Vagina (tissue), 2 donors: ENCODE measurements at regions not wholly inside any gene's neighbourhood (a gene's known extent, or its start where the extent isn't known, plus 50 kb on each side); places are given as distances from the start of the nearest gene placed in this dataset.

ENCODE experiments used
- DNase-seq, 2 donors: peaks; one replicate each; pipeline ENCODE4 v3.0.0-alpha.2; 2017; ENCODE audit errors: extremely low spot score in 2 of 2
- H3K27ac ChIP-seq: fragments of 200-600 bp; sonication (generic); one replicate; pipeline ENCODE4 v1.5.1; 2019
- H3K27me3 ChIP-seq: fragments of 200-600 bp; sonication (generic); one replicate; pipeline ENCODE4 v1.5.1; 2019
- H3K36me3 ChIP-seq, 2 donors: fragments of 200-600 bp; sonication (generic); one replicate each; pipeline ENCODE4 v1.5.1; 2017 to 2019
- H3K4me1 ChIP-seq: fragments of 200-600 bp; sonication (generic); one replicate; pipeline ENCODE4 v1.5.1; 2019
- H3K4me3 ChIP-seq, 2 donors: fragments of 200-600 bp; sonication (generic); 1 replicate in 1 of 2; 2 replicates in 1 of 2; pipeline ENCODE4 v1.5.1; 2016 to 2019
- H3K9me3 ChIP-seq: fragments of 200-600 bp; sonication (generic); one replicate; pipeline ENCODE4 v1.5.1; 2019
- POLR2A ChIP-seq, 2 donors: fragments of 450-650 bp; IDR thresholded peaks; one replicate each; pipeline ENCODE4 v1.6.1; 2017; ENCODE audit warnings: antibody characterized with exemption in 2 of 2, mild to moderate bottlenecking in 2 of 2, moderate library complexity in 2 of 2
- POLR2AphosphoS5 ChIP-seq, 2 donors: sonication (generic); formaldehyde crosslinking; IDR thresholded peaks; one replicate each; pipeline ENCODE4 v1.9.0; 2017; ENCODE audit warnings: antibody characterized with exemption in 2 of 2, mild to moderate bottlenecking in 2 of 2, low read depth in 1 of 2; ENCODE audit not compliant: insufficient read depth in 1 of 2
- intact Hi-C: fragments of 100-400 bp; cut with DNase I; formaldehyde crosslinking; loops from one replicate; pipeline ENCODE4 v1.15.1; 2023
- TF ChIP-seq, protein P1 (sequence below), 3 experiments: fragments of 450-650 bp in 2 of 3; fragments of 200-600 bp in 1 of 3; sonication (generic) in 1 of 3; IDR thresholded peaks; one replicate each; pipeline ENCODE4 v1.5.1; 2017 to 2019; ENCODE audit warnings: antibody characterized with exemption in 3 of 3, mild to moderate bottlenecking in 2 of 3, moderate library complexity in 2 of 3

DNA sequence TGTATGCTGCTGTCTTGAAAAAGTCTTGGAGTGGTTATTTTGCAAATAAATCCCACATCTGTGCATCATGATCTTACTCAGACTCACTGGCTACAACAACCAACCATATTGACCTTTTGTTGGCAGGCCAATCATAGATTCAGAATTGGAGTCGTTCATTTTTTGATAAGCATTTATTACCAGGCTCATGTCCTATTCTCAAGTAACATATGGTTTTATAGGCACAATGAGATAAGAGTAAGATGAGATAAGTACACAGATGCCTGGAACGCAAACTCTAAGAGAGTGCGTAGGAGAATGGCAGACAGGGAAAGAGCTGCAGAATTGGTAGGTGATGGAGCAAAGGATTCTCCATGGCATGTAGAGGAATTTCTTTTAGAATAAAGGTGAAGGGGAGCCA, 71.6 kb upstream of the SLC5A12 start:
- Histone ChIP-seq H3K27ac (no peak overlapping the region), H3K4me1 (no peaks in the 10 kb centered on the region), H3K9me3 (no peaks in the 10 kb centered on the region), H3K27me3 (no peaks in the 10 kb centered on the region), H3K4me3 (no peak overlapping the region), H3K36me3 (no peaks in the 10 kb centered on the region)
- DNase-seq: no peak
- TF ChIP-seq POLR2AphosphoS5 (IDR thresholded peaks at IDR 0.05; ENCODE audit: insufficient read depth in 1 of 2, low read depth in 1 of 2) (no peak), POLR2A (IDR thresholded peaks at IDR 0.05) (no peak)
- intact Hi-C loops: no loop called here

DNA sequence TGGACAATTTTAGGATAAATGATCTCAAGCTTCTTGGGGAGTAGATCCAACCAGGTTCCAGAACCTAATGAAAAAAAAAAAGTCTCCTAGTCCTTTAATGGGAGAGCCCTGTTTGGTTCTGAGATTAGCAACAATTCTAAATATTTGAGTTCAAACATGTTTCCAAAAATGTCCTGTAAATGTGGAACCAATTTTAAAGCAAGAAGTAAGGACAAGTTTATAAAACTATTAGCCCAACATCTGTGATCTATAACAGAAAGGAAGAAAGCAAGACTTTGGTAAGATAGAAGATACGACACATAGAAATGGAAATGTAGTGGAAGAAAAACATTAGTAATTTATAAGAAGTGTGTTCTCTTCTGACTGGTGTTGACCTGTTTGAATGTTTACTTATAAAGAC, 79.7 kb upstream of the SLC5A12 start:
- no peak overlapping the region for H3K27ac ChIP-seq
- TF ChIP-seq, protein P1, sequence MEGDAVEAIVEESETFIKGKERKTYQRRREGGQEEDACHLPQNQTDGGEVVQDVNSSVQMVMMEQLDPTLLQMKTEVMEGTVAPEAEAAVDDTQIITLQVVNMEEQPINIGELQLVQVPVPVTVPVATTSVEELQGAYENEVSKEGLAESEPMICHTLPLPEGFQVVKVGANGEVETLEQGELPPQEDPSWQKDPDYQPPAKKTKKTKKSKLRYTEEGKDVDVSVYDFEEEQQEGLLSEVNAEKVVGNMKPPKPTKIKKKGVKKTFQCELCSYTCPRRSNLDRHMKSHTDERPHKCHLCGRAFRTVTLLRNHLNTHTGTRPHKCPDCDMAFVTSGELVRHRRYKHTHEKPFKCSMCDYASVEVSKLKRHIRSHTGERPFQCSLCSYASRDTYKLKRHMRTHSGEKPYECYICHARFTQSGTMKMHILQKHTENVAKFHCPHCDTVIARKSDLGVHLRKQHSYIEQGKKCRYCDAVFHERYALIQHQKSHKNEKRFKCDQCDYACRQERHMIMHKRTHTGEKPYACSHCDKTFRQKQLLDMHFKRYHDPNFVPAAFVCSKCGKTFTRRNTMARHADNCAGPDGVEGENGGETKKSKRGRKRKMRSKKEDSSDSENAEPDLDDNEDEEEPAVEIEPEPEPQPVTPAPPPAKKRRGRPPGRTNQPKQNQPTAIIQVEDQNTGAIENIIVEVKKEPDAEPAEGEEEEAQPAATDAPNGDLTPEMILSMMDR (IDR thresholded peaks at IDR 0.05): no peak
- TF ChIP-seq POLR2AphosphoS5 (IDR thresholded peaks at IDR 0.05; ENCODE audit: insufficient read depth in 1 of 2, low read depth in 1 of 2) (no peak), POLR2A (IDR thresholded peaks at IDR 0.05) (no peak)
- no peak for DNase-seq
- H3K36me3 ChIP-seq: no peaks in the 10 kb centered on the region
- peaks cover 4% of the 10 kb centered on the region for H3K9me3 ChIP-seq
- no peak overlapping the region for H3K4me3 ChIP-seq
- no peaks in the 10 kb centered on the region for H3K27me3 ChIP-seq
- H3K4me1 ChIP-seq: peaks cover 6% of the 10 kb centered on the region
- intact Hi-C loops: no loop called here

DNA sequence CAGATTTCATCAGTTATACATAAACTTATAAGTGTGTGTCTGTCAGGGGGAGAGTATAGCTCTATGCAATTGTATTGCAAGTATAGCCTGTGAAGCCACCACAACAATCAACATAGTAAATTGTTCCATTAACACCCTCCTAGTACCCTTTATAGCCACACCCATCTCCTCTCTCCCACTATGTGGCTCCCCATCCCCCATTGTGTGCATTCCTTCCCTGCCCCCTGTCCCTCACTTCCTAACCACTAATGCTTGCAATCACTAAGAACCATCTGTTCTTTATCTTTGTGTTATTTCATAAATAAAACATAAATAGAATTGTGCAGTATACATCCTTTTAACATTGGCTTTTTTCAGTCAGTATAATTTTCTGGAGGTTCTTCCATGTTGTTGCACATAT, 83.1 kb upstream of the SLC5A12 start:
- Histone ChIP-seq H3K4me1 (peaks cover 6% of the 10 kb centered on the region), H3K27ac (no peak overlapping the region), H3K27me3 (no peaks in the 10 kb centered on the region), H3K9me3 (peaks cover 4% of the 10 kb centered on the region), H3K4me3 (no peak overlapping the region), H3K36me3 (no peaks in the 10 kb centered on the region)
- TF ChIP-seq POLR2AphosphoS5 (IDR thresholded peaks at IDR 0.05; ENCODE audit: insufficient read depth in 1 of 2, low read depth in 1 of 2): no peak
- TF ChIP-seq POLR2A (IDR thresholded peaks at IDR 0.05): no peak
- TF ChIP-seq, protein P1 (IDR thresholded peaks at IDR 0.05): no peak
- intact Hi-C loops: no loop called here
- no peak for DNase-seq

DNA sequence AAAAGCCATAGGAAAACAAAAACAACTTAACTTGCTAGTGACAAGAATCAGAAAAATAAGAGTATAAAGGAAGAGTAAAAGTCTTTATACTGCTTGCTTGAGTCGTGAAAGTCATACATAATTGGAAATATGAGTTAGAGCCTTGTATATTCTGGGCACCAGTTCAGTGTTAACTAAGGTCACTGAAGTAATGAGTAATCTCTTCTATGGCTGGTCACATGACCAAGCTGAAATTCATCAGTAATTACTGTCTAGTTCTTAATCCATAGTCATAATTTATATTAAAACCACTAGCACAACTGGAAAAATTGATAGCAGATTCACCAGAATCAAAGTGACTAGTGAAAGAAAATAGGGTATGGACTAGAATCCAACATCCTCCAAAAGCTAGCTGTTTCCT, 84.4 kb upstream of the SLC5A12 start:
- H3K9me3 ChIP-seq: peaks cover 4% of the 10 kb centered on the region
- no peaks in the 10 kb centered on the region for H3K27me3 ChIP-seq
- no peaks in the 10 kb centered on the region for H3K36me3 ChIP-seq
- peaks cover 3% of the 10 kb centered on the region for H3K4me1 ChIP-seq
- H3K27ac ChIP-seq: no peak overlapping the region
- DNase-seq: no peak
- intact Hi-C loops: no loop called here
- no peak for TF ChIP-seq POLR2AphosphoS5 (IDR thresholded peaks at IDR 0.05; ENCODE audit: insufficient read depth in 1 of 2, low read depth in 1 of 2)
- TF ChIP-seq, protein P1 (IDR thresholded peaks at IDR 0.05): no peak
- no peak for TF ChIP-seq POLR2A (IDR thresholded peaks at IDR 0.05)
- H3K4me3 ChIP-seq: no peak overlapping the region

DNA sequence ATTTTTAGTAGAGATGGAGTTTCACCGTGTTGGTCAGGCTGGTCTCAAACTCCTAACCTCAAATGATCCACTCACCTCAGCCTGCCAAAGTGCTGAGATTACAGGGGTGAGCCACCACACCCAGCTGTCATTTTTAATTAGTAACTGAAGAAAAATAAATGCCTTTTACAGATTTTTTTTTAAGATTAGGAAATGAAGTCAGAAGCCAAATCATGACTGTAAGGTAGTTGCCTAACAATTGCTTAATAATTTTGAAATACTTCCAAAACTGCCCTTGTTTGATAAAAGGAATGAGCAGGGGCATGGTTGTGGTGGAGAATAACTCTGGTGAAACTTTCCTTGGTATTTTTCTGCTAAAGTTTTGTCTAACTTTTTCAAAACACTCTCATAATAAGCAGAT, 98.9 kb upstream of the SLC5A12 start:
- H3K4me3 ChIP-seq: no peak overlapping the region
- intact Hi-C loops: loop anchor here (1.0 kb wide), 1 partner anchor 26 kb away; no protein-coding TSS in a partner anchor
- peaks cover 0 to 7% of the 10 kb centered on the region in 2 donors for H3K36me3 ChIP-seq
- H3K27me3 ChIP-seq: no peaks in the 10 kb centered on the region
- no peaks in the 10 kb centered on the region for H3K4me1 ChIP-seq
- DNase-seq: no peak
- TF ChIP-seq POLR2AphosphoS5 (IDR thresholded peaks at IDR 0.05; ENCODE audit: insufficient read depth in 1 of 2, low read depth in 1 of 2) (peak in 1 of 2 donors; percentile 59), POLR2A (IDR thresholded peaks at IDR 0.05) (no peak)
- H3K27ac ChIP-seq: no peak overlapping the region
- H3K9me3 ChIP-seq: peaks cover 11% of the 10 kb centered on the region

DNA sequence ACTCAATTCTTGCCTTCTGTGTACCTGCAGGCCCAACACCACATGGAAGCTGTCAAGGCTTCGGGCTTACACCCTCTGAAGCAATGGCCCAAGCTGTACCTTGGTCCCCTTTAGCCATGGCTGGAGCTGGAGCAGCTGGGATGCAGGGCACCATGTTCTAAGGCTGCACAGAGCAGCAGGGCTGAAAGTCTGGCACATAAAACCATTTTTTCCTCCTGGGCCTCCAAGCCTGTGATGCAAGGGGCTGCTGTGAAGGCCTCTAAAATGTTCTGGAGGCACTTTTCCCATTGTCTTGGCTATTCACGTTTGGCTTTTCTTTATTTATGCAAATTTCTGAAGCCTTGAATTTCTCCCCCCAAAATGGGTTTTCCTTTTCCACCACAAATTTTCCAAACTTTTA, 102.1 kb upstream of the SLC5A12 start:
- H3K4me3 ChIP-seq: no peak overlapping the region
- no peak overlapping the region for H3K27ac ChIP-seq
- H3K36me3 ChIP-seq: peaks cover 0 to 7% of the 10 kb centered on the region in 2 donors
- H3K4me1 ChIP-seq: no peaks in the 10 kb centered on the region
- H3K27me3 ChIP-seq: no peaks in the 10 kb centered on the region
- intact Hi-C loops: no loop called here
- DNase-seq: no peak
- TF ChIP-seq POLR2A (IDR thresholded peaks at IDR 0.05) (no peak), POLR2AphosphoS5 (IDR thresholded peaks at IDR 0.05; ENCODE audit: insufficient read depth in 1 of 2, low read depth in 1 of 2) (no peak)
- TF ChIP-seq, protein P1 (IDR thresholded peaks at IDR 0.05): no peak
- peaks cover 11% of the 10 kb centered on the region for H3K9me3 ChIP-seq
